A549 (cell line): ENCODE measurements at regions not wholly inside any gene's neighbourhood (a gene's known extent, or its start where the extent isn't known, plus 50 kb on each side); places are given as distances from the start of the nearest gene placed in this dataset.

Source experiments
- BHLHE40 ChIP-seq: IDR thresholded peaks from 2 replicates; pipeline ENCODE4 v1.6.1; 2012; ENCODE audit warnings: low read depth, low read length, inconsistent platforms
- CTCF ChIP-seq: fragments of >200 bp; sonication (Bioruptor Twin); formaldehyde crosslinking; IDR thresholded peaks from 3 replicates; pipeline ENCODE4 v1.5.1; 2016
- JUN ChIP-seq, 2 experiments: fragments of >200 bp; sonication (Bioruptor Twin); formaldehyde crosslinking; IDR thresholded peaks; 2 replicates in 1 of 2; 3 replicates in 1 of 2; pipeline ENCODE4 v1.6.1; 2016 to 2017
- MAX ChIP-seq: IDR thresholded peaks from 2 replicates; pipeline ENCODE4 v1.6.1; 2012
- POLR2A ChIP-seq: IDR thresholded peaks from 2 replicates; pipeline ENCODE4 v1.6.1; 2012; ENCODE audit warnings: mild to moderate bottlenecking, low read length

DNA sequence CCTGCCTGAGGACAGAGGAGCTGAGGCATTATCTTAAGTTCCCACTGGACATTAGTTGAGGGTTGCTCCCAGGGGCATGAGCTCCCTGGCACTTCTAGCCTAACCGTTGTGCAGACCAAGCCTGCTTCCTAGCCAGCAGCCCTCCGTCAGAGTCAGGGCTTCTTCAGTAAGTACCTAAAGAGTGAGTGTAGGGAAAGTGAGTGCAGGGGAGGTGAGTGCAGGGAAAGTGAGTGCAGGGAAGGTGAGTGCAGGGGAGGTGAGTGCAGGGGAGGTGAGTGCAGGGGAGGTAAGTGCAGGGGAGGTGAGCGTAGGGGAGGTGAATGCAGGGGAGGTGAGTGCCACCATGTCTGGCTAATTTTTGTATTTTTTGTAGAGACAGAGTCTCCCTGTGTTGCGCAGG is 190.5 kb downstream of the ESRRB start:
- TF ChIP-seq POLR2A (no peak), CTCF (no peak), MAX (no peak), JUN (IDR thresholded peaks at IDR 0.05) (no peak), BHLHE40 (no peak)
